ENCODE measurements at regions not wholly inside any gene's neighbourhood (a gene's known extent, or its start where the extent isn't known, plus 50 kb on each side); places are given as distances from the start of the nearest gene placed in this dataset.

DNA sequence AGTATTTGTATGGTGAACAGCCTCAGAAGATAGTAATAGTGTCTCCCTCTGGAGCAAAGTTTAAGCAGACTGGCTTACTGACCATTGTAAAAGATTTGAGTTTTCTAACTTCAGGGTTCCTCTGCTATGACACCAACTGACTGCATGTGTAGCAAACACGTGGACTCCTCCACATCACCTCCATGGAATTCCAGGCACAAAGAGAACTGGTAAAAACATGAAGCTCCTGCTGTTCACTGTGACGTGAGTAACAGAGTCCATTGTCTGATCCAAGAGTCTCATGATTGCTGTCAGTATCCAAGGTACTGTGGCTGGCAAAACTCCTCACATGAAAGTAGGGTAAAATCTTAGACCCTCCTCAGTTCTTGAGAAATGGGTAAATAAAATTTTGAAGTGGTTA, 107.6 kb upstream of the FAM9B start:
- H4K20me1 ChIP-seq (replicated peaks; ENCODE audit: insufficient read depth) = no peaks in the 10 kb centered on the region
- H3K27me3 Mint-ChIP-seq (ENCODE audit: insufficient read depth, low read depth, poor library complexity) = no peaks in the 10 kb centered on the region
- DNase-seq (ENCODE audit: low spot score) (no peak), ATAC-seq (no peak)
- H3K27me3 ChIP-seq (ENCODE audit: insufficient read depth) = no peaks in the 10 kb centered on the region
- H3K36me3 Mint-ChIP-seq (ENCODE audit: low read depth) = no peaks in the 10 kb centered on the region
- H3K27ac Mint-ChIP-seq = no peak overlapping the region
- no peak overlapping the region for H3K4me2 ChIP-seq
- H3K4me1 Mint-ChIP-seq = peaks cover 25% of the 10 kb centered on the region
- H3K36me3 ChIP-seq (ENCODE audit: insufficient read depth) = no peaks in the 10 kb centered on the region
- no peak for TF ChIP-seq POLR2AphosphoS5 (IDR thresholded peaks at IDR 0.05; ENCODE audit: low read depth)
- TF ChIP-seq JUNB (IDR thresholded peaks at IDR 0.05; ENCODE audit: unreplicated experiment) = no peak
- TF ChIP-seq CREB1 (CRISPR knock-in tag; IDR thresholded peaks at IDR 0.05; ENCODE audit: low read depth) = no peak
- TF ChIP-seq CTCF (conservative IDR thresholded peaks at IDR 0.05; ENCODE audit: low read depth in 2 of 2) = no peak
- TF ChIP-seq NANOG (IDR thresholded peaks at IDR 0.05; ENCODE audit: borderline replicate concordance) = no peak
- TF ChIP-seq ZNF114 (CRISPR knock-in tag; IDR thresholded peaks at IDR 0.05) = no peak
- no peak for TF ChIP-seq ZNF331 (CRISPR knock-in tag; IDR thresholded peaks at IDR 0.05; ENCODE audit: low read depth)
- TF ChIP-seq, protein P1, sequence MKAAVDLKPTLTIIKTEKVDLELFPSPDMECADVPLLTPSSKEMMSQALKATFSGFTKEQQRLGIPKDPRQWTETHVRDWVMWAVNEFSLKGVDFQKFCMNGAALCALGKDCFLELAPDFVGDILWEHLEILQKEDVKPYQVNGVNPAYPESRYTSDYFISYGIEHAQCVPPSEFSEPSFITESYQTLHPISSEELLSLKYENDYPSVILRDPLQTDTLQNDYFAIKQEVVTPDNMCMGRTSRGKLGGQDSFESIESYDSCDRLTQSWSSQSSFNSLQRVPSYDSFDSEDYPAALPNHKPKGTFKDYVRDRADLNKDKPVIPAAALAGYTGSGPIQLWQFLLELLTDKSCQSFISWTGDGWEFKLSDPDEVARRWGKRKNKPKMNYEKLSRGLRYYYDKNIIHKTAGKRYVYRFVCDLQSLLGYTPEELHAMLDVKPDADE (IDR thresholded peaks at IDR 0.05) = no peak
- no peak for TF ChIP-seq EZH2phosphoT487 (IDR thresholded peaks at IDR 0.05; ENCODE audit: unreplicated experiment)
- TF ChIP-seq, protein P2, sequence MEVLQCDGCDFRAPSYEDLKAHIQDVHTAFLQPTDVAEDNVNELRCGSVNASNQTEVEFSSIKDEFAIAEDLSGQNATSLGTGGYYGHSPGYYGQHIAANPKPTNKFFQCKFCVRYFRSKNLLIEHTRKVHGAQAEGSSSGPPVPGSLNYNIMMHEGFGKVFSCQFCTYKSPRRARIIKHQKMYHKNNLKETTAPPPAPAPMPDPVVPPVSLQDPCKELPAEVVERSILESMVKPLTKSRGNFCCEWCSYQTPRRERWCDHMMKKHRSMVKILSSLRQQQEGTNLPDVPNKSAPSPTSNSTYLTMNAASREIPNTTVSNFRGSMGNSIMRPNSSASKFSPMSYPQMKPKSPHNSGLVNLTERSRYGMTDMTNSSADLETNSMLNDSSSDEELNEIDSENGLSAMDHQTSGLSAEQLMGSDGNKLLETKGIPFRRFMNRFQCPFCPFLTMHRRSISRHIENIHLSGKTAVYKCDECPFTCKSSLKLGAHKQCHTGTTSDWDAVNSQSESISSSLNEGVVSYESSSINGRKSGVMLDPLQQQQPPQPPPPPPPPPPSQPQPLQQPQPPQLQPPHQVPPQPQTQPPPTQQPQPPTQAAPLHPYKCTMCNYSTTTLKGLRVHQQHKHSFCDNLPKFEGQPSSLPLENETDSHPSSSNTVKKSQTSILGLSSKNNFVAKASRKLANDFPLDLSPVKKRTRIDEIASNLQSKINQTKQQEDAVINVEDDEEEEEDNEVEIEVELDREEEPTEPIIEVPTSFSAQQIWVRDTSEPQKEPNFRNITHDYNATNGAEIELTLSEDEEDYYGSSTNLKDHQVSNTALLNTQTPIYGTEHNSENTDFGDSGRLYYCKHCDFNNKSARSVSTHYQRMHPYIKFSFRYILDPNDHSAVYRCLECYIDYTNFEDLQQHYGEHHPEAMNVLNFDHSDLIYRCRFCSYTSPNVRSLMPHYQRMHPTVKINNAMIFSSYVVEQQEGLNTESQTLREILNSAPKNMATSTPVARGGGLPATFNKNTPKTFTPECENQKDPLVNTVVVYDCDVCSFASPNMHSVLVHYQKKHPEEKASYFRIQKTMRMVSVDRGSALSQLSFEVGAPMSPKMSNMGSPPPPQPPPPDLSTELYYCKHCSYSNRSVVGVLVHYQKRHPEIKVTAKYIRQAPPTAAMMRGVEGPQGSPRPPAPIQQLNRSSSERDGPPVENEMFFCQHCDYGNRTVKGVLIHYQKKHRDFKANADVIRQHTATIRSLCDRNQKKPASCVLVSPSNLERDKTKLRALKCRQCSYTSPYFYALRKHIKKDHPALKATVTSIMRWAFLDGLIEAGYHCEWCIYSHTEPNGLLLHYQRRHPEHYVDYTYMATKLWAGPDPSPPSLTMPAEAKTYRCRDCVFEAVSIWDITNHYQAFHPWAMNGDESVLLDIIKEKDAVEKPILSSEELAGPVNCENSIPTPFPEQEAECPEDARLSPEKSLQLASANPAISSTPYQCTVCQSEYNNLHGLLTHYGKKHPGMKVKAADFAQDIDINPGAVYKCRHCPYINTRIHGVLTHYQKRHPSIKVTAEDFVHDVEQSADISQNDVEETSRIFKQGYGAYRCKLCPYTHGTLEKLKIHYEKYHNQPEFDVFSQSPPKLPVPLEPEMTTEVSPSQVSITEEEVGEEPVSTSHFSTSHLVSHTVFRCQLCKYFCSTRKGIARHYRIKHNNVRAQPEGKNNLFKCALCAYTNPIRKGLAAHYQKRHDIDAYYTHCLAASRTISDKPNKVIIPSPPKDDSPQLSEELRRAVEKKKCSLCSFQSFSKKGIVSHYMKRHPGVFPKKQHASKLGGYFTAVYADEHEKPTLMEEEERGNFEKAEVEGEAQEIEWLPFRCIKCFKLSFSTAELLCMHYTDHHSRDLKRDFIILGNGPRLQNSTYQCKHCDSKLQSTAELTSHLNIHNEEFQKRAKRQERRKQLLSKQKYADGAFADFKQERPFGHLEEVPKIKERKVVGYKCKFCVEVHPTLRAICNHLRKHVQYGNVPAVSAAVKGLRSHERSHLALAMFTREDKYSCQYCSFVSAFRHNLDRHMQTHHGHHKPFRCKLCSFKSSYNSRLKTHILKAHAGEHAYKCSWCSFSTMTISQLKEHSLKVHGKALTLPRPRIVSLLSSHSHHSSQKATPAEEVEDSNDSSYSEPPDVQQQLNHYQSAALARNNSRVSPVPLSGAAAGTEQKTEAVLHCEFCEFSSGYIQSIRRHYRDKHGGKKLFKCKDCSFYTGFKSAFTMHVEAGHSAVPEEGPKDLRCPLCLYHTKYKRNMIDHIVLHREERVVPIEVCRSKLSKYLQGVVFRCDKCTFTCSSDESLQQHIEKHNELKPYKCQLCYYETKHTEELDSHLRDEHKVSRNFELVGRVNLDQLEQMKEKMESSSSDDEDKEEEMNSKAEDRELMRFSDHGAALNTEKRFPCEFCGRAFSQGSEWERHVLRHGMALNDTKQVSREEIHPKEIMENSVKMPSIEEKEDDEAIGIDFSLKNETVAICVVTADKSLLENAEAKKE (CRISPR knock-in tag; IDR thresholded peaks at IDR 0.05) = no peak
- TF ChIP-seq, protein P3, sequence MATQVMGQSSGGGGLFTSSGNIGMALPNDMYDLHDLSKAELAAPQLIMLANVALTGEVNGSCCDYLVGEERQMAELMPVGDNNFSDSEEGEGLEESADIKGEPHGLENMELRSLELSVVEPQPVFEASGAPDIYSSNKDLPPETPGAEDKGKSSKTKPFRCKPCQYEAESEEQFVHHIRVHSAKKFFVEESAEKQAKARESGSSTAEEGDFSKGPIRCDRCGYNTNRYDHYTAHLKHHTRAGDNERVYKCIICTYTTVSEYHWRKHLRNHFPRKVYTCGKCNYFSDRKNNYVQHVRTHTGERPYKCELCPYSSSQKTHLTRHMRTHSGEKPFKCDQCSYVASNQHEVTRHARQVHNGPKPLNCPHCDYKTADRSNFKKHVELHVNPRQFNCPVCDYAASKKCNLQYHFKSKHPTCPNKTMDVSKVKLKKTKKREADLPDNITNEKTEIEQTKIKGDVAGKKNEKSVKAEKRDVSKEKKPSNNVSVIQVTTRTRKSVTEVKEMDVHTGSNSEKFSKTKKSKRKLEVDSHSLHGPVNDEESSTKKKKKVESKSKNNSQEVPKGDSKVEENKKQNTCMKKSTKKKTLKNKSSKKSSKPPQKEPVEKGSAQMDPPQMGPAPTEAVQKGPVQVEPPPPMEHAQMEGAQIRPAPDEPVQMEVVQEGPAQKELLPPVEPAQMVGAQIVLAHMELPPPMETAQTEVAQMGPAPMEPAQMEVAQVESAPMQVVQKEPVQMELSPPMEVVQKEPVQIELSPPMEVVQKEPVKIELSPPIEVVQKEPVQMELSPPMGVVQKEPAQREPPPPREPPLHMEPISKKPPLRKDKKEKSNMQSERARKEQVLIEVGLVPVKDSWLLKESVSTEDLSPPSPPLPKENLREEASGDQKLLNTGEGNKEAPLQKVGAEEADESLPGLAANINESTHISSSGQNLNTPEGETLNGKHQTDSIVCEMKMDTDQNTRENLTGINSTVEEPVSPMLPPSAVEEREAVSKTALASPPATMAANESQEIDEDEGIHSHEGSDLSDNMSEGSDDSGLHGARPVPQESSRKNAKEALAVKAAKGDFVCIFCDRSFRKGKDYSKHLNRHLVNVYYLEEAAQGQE (IDR thresholded peaks at IDR 0.05; ENCODE audit: unreplicated experiment) = no peak
- TF ChIP-seq EZH2 (IDR thresholded peaks at IDR 0.05; ENCODE audit: low read depth, unreplicated experiment) = no peak
- TF ChIP-seq STAT1 (IDR thresholded peaks at IDR 0.05; ENCODE audit: unreplicated experiment) = no peak
- no peak overlapping the region for H2AFZ ChIP-seq
- H3K9me3 Mint-ChIP-seq = no peaks in the 10 kb centered on the region
- H3K4me3 Mint-ChIP-seq = no peak overlapping the region
- H3K27ac ChIP-seq (ENCODE audit: low read depth) = no peak overlapping the region
- H3F3A ChIP-seq (replicated peaks; ENCODE audit: low read depth) = no peaks in the 10 kb centered on the region
- H3K4me1 ChIP-seq (ENCODE audit: insufficient read depth) = peaks cover 8% of the 10 kb centered on the region; the same call in 1 of the 2 replicates
- H3K4me3 ChIP-seq = no peak overlapping the region
- no peaks in the 10 kb centered on the region for H3K9me2 ChIP-seq (ENCODE audit: insufficient read depth)
- H3K79me2 ChIP-seq (replicated peaks; ENCODE audit: insufficient read depth) = no peaks in the 10 kb centered on the region

All from GM23338 (cell line).